ENCODE measurements at regions not wholly inside any gene's neighbourhood (a gene's known extent, or its start where the extent isn't known, plus 50 kb on each side); places are given as distances from the start of the nearest gene placed in this dataset.

GRCh38 chr3:128569756-128570155, 76.8 kb upstream of the GATA2 start:
- DNase-seq (ENCODE audit: low read depth): no peak

GRCh38 chr3:128568602-128569490, 75.8 kb upstream of the GATA2 start:
- DNase-seq (ENCODE audit: low read depth): no peak

DNA sequence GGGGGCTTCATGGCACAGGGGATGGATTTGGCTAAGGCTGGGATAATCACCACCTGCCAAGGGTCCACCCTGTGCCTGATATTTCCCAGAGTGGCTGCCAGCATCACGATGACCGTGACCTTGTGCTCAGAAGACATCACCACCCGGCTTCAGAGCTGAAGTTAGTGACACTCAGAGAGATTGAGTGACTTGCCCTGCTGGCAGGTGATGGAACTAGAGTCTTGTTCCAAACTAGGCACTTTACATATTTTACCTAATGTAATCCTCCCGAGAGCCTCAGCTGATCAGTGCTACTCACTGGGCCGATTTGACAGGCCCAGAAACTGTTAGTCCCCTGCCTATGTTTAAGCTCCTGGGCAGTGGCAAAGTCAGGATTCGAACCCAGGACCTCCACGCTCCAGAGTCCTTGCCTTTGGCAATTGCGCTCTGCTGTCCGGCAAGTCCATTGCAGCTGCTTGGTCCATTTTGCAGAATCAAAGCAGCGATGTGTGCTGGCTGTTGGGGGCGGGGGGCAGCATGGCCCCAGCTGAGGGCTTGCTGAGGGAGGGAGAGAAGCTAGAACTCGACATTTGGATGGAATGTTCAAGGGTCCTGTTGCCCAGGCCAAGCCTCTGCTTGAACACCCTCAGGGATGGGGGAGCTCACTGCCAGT, 74.8 kb upstream of the GATA2 start:
- no peak for DNase-seq (ENCODE audit: low read depth)

- DNase-seq (ENCODE audit: low read depth): no peak
These were observed 74.1 kb upstream of the GATA2 start for GRCh38 chr3:128567141-128567540.

GRCh38 chr3:128563439-128563838, 70.4 kb upstream of the GATA2 start:
- DNase-seq (ENCODE audit: low read depth): no peak

DNA sequence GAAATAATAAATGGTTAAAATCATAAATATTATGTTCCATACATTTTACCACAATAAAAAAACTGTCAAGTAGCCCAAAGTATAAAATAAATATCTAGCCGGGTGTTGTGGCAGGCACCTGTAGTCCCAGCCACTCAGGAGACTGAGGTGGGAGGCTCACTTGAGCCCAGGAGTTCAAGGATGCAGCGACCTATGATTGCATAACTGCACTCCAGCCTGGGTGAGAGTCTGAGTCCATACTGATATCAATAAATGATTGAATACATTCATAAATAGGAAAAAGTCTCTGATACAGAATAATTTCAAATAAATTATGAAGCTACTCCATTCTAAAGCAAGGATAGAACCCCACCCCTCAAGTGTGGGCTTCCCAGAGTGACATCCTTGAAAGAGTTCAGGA, 68.5 kb upstream of the GATA2 start:
- DNase-seq (ENCODE audit: low read depth): no peak

- no peak for DNase-seq (ENCODE audit: low read depth)
These were observed 67.8 kb upstream of the GATA2 start for GRCh38 chr3:128560768-128561167.

- DNase-seq (ENCODE audit: low read depth): peak; percentile 57
These were observed 66.7 kb upstream of the GATA2 start for GRCh38 chr3:128559486-128560225.

- no peak for DNase-seq (ENCODE audit: low read depth)
These were observed 64.7 kb upstream of the GATA2 start for GRCh38 chr3:128557531-128558280.

GRCh38 chr3:128556907-128557306, 63.9 kb upstream of the GATA2 start:
- no peak for DNase-seq (ENCODE audit: low read depth)

GRCh38 chr3:128556384-128556783, 63.4 kb upstream of the GATA2 start:
- DNase-seq (ENCODE audit: low read depth): no peak

- DNase-seq (ENCODE audit: low read depth): no peak
These were observed 62.8 kb upstream of the GATA2 start for GRCh38 chr3:128555841-128556240.

- no peak for DNase-seq (ENCODE audit: low read depth)
These were observed 62.3 kb upstream of the GATA2 start for GRCh38 chr3:128555098-128555825.

- DNase-seq (ENCODE audit: low read depth): no peak
These were observed 61.6 kb upstream of the GATA2 start for GRCh38 chr3:128554465-128555097.

DNA sequence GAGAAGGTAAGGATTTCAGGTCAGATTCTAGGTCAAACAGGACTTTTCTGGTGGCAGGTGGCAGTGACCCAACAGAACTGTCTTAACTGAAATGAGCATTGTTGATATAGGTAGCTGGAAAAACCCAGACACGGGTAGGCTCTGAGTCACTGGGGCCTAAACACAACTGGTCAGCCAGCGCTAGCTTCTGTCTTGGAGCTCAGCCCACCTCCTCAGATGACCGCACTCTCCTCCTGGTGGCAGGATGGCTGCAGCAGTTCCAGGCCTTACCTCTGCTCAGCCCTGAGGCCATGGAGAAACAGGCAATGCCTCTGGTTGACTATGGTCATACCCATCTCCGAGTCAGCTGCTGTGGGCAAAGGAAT, 61.1 kb upstream of the GATA2 start:
- DNase-seq (ENCODE audit: low read depth): peak; percentile 87

GRCh38 chr3:128553560-128553959, 60.6 kb upstream of the GATA2 start:
- peak; percentile 11 for DNase-seq (ENCODE audit: low read depth)

- DNase-seq (ENCODE audit: low read depth): no peak
These were observed 58.9 kb upstream of the GATA2 start for GRCh38 chr3:128551867-128552266.

GRCh38 chr3:128551451-128551850, 58.5 kb upstream of the GATA2 start:
- no peak for DNase-seq (ENCODE audit: low read depth)

- DNase-seq (ENCODE audit: low read depth): no peak
These were observed 57.6 kb upstream of the GATA2 start for GRCh38 chr3:128550471-128551126.

DNA sequence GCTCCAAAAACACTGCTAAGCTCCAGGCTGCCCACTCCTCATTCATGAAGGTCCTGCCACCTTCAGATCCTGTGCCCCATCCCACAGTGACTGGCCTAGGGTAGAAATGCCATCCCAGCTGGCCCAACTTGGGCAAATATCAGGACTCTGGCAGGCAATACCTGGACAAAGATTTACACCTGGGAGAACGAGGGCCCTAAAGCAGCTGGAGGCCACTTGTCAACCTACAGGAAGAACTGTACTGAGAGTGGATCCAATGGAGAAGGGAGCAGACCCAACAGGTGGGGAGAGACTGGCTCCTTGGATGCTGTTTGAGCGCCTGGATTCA, 57.1 kb upstream of the GATA2 start:
- no peak for DNase-seq (ENCODE audit: low read depth)

Measured in renal cortical epithelial cell (primary cell).